ENCODE measurements at regions not wholly inside any gene's neighbourhood (a gene's known extent, or its start where the extent isn't known, plus 50 kb on each side); places are given as distances from the start of the nearest gene placed in this dataset.

DNA sequence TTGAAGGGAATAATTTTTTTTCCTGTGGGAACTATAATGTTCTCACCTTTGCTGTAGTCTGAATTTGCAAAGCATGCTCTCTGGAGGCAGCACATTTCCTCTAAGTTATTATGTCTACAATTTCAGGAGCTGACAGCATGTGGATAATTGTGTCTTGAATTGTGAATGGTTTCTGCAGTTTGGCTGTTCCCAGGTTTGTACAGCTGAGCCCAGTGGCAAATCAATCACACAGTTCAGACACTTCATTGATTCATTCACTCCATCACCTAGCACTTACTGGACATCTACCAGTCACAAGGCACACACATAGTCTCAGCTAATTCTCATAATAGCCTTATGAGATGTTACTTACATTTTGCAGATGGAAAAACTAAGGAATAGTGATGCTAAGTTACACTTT, 219.0 kb upstream of the ROPN1 start:
- no peak for DNase-seq (ENCODE audit: low read depth)
- TF ChIP-seq, protein P1, sequence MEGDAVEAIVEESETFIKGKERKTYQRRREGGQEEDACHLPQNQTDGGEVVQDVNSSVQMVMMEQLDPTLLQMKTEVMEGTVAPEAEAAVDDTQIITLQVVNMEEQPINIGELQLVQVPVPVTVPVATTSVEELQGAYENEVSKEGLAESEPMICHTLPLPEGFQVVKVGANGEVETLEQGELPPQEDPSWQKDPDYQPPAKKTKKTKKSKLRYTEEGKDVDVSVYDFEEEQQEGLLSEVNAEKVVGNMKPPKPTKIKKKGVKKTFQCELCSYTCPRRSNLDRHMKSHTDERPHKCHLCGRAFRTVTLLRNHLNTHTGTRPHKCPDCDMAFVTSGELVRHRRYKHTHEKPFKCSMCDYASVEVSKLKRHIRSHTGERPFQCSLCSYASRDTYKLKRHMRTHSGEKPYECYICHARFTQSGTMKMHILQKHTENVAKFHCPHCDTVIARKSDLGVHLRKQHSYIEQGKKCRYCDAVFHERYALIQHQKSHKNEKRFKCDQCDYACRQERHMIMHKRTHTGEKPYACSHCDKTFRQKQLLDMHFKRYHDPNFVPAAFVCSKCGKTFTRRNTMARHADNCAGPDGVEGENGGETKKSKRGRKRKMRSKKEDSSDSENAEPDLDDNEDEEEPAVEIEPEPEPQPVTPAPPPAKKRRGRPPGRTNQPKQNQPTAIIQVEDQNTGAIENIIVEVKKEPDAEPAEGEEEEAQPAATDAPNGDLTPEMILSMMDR (IDR thresholded peaks at IDR 0.05; ENCODE audit: low read depth, low read length, missing control alignments), result no peak
- no peak overlapping the region for H3K4me3 ChIP-seq (ENCODE audit: low read depth, low read length)

- DNase-seq (ENCODE audit: low read depth), result no peak
- TF ChIP-seq, protein P1 (IDR thresholded peaks at IDR 0.05; ENCODE audit: low read depth, low read length, missing control alignments), result no peak
- no peak overlapping the region for H3K4me3 ChIP-seq (ENCODE audit: low read depth, low read length)
Measured at GRCh38 chr3:124213641-124214040, 221.7 kb upstream of the ROPN1 start.

DNA sequence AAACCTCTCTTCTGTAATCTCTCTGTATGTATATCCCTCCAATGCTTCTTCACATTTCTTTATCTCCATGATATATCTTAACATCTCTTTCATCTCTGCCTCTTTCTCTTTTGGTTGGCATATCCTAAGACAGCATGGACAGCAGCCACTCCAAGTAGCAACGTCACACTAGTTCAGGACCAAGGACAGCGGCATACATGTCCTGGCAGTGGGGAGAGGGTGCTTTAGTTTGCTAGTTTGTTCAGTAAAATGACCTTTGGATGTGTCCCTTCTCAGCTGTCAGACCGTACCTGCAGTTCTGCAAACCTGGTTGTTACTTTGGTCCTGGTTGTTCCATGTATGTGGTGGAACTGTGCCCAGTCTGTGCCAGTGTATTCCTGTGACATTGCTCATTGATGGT, 225.6 kb upstream of the ROPN1 start:
- peak; percentile 5 for DNase-seq (ENCODE audit: low read depth)
- no peak overlapping the region for H3K4me3 ChIP-seq (ENCODE audit: low read depth, low read length)
- TF ChIP-seq, protein P1 (IDR thresholded peaks at IDR 0.05; ENCODE audit: low read depth, low read length, missing control alignments), result no peak

- H3K4me3 ChIP-seq (ENCODE audit: low read depth, low read length), result no peak overlapping the region
- DNase-seq (ENCODE audit: low read depth), result no peak
- TF ChIP-seq, protein P1 (IDR thresholded peaks at IDR 0.05; ENCODE audit: low read depth, low read length, missing control alignments), result no peak
Measured at GRCh38 chr3:124221422-124221821, 229.5 kb upstream of the ROPN1 start.

- H3K4me3 ChIP-seq (ENCODE audit: low read depth, low read length), result no peak overlapping the region
- TF ChIP-seq, protein P1 (IDR thresholded peaks at IDR 0.05; ENCODE audit: low read depth, low read length, missing control alignments), result no peak
- no peak for DNase-seq (ENCODE audit: low read depth)
Measured at GRCh38 chr3:124223853-124224252, 231.9 kb upstream of the ROPN1 start.

GRCh38 chr3:124227150-124227630, 235.3 kb upstream of the ROPN1 start:
- no peak overlapping the region for H3K4me3 ChIP-seq (ENCODE audit: low read depth, low read length)
- no peak for DNase-seq (ENCODE audit: low read depth)
- TF ChIP-seq, protein P1 (IDR thresholded peaks at IDR 0.05; ENCODE audit: low read depth, low read length, missing control alignments), result no peak

DNA sequence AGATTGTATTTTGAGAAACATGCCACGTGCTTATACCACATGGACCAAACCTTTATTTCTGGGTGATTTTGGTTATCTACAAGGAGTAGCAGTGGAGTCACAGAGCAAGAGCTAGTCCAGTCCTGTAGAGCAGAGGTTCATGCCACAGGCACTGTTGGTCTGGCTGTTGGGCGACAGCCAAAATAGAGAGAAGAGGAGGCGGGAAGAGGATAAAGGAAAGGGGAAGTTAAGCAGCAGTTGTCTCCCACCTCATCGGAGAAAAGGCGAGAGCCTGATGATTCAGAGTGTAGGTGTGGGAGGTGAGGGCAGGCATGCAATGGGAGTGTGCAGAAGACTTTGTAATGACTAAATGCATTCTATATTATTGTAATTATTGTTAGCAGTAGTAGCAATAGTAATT, 237.5 kb upstream of the ROPN1 start:
- DNase-seq (ENCODE audit: low read depth), result no peak
- TF ChIP-seq, protein P1 (IDR thresholded peaks at IDR 0.05; ENCODE audit: low read depth, low read length, missing control alignments), result no peak
- no peak overlapping the region for H3K4me3 ChIP-seq (ENCODE audit: low read depth, low read length)

Data from GM12864 (cell line).